GM19395 (cell line): ENCODE measurements at regions not wholly inside any gene's neighbourhood (a gene's known extent, or its start where the extent isn't known, plus 50 kb on each side); places are given as distances from the start of the nearest gene placed in this dataset.
"Not testable (repeated sequence)": the region's sequence is repeated elsewhere in the genome, so short reads cannot be mapped to it uniquely, and the experiment has no call there.

ENCODE experiments used
- ATAC-seq: cut with Tn5 transposase; IDR thresholded peaks from one replicate; pipeline ENCODE4 v1.9.1; 2021; ENCODE audit warnings: mild to moderate bottlenecking, moderate library complexity; ENCODE audit not compliant: unreplicated experiment

DNA sequence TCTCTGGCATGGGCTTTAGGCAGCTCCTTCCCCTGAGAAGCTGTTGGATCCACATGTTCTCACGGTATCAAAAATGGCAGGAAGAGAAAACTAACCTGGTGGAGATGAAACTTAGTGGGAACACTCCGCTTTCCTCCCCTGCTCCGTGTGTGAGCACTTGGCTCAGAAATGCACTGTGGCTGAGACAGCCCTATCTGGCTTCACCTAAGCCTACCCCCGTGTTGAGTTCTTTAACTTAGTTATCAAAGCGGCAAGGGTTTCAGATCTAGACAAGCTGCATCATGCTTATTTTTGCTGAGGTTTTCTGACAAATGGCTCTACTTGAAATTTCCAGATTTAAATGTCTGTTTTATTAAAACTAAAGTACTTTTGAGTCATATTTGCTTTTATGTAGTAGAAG lies 221.6 kb upstream of the PLGLB2 start:
- ATAC-seq: not testable (repeated sequence)

DNA sequence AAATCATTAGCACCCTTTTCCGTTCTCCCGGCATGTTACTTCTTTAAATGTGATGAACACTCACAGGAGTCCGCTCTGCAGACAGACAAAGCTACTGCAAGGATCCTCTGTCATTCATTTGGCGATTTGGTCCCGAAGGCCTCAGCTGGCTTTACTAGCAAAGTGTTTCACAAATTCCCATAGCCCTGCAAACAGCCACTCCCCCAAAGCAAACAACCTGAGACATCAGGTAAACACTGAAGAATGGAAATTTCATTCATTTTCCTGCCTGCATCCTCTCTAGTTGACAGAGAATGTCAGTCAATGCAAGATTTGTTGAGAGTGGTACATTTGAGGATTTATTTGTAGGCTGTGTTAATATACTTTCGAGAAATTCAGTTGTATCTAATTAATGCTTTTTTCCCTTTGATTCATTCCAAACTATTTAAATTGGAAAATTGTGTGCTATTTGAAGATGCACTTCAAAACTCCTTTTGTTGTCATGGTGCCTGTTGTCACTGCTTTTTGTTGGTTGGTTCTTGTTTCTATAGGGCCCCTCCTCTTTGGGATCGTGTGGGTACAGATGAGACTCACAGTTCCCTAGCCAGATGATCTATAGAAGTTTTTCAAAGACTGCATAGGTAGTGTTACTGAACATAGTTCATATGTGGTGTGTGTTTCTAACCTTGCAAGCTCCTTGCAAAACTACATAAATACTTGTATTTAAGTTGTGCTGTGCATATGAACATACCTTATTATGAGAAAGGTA lies 215.7 kb upstream of the PLGLB2 start:
- not testable (repeated sequence) for ATAC-seq

DNA sequence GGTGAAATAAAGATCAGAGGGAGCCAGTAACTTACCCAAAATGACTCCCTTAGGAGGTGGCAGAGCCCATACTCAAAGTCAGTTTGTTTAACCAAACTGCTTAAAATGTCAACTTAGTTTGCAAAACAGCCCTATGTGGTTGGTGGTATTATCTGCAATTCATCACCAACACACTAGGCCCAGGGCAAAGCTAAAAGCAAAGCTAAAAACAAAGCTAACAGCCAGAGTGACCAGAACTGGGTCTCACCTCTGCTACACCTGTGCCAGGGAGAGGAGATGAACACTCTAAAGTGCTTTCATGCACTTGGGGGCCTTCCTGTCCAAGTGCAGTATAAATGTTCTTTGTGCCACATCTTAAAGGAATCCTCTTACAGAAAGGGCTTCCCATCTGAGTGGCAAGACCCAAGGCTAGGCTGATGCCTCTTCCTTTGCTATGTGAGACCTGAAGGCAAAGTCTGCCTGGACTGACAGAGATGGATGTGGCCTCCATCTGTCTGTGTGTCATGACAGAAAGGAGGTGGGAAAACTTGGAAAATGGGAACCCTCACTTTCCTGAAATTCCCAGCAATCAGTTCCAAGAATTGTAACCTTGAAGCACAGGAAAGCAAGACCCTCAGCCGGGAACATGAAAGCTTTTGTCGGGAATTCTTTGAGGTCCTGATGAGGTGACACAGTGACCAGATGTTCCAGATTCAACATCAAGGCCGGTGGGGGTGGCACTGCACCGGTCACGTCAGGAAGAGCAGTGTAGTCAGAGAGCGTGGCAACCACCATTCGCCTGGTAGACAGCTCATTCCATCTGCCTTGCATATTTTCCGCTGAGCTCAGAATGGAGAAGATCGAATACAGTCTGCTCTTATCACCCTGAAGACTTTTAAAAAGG lies 214.3 kb upstream of the PLGLB2 start:
- ATAC-seq: not testable (repeated sequence)

DNA sequence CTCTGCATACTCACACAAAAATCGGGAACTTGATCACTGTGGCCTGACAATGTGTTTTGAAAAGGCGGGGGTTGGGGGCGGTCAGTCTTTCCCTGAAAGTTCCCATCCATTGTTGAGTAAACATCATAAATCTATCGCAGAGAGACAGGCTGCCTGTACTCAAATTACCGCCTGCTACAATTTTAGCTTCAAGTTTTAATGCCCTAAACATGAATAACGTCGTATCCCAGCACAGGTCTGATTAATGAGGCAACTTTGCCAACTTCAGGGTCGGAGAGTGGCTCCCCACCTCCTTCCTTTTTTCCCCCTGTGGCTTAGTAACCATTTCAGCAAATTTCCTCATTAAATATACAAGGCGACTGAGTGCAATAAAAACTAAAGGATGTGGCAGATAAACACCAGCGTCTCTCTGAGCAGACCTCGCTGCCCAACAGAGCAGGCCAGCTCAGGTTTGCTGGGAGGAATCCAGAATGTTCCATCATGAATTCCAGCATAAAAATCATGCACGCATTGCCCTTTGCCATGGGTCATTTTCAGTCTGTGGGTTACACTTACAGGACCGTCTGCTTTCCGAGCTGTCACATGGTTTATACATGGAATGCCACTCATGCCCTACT lies 213.5 kb upstream of the PLGLB2 start:
- not testable (repeated sequence) for ATAC-seq

- not testable (repeated sequence) for ATAC-seq
Observed at GRCh38 chr2:87536427-87536826, 211.5 kb upstream of the PLGLB2 start.

DNA sequence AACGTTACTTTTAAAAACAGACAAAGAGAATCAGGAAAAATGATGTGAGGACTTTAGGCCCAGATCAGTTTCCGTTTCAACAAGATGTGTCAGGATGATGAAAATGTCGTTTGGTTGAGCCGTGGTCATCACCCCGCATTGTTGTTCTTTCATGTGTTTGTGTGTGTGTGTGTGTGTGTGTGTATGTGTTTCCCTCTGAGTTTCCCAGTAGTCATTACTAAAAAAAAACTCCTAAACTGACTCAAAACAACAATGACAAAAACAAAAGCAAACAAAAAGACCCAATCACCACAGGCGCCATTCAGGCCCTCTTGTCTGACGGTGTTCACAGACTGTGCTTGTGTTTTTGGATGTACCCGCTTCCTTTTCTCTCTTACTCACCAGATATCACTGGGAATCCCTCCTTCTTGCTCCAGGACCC lies 210.6 kb upstream of the PLGLB2 start:
- ATAC-seq: not testable (repeated sequence)

DNA sequence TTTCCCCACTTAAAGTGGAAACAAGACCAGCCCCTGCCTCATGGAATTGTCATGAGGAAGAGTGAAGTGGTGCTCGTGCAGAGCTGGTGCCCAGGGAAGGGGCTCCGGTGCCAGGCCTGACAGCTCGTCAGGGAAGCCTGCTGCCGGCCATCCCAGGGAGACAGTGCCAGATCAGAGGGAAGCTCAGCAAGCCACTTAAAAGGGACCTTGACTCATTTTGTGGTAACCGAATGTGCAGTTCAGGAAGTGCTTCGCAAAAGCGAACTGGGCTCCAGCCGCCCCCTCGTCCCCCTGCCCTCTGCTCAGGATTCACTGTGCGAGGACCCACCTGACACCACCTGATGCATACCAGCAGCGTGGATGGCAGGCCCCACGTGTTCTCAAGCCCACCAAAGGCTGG lies 209.6 kb upstream of the PLGLB2 start:
- not testable (repeated sequence) for ATAC-seq

- not testable (repeated sequence) for ATAC-seq
Observed at GRCh38 chr2:87539151-87539943, 208.5 kb upstream of the PLGLB2 start.

- not testable (repeated sequence) for ATAC-seq
Observed at GRCh38 chr2:87540242-87540641, 207.6 kb upstream of the PLGLB2 start.

- not testable (repeated sequence) for ATAC-seq
Observed at GRCh38 chr2:87542599-87543174, 205.2 kb upstream of the PLGLB2 start.

- not testable (repeated sequence) for ATAC-seq
Observed at GRCh38 chr2:87543797-87544196, 204.1 kb upstream of the PLGLB2 start.

DNA sequence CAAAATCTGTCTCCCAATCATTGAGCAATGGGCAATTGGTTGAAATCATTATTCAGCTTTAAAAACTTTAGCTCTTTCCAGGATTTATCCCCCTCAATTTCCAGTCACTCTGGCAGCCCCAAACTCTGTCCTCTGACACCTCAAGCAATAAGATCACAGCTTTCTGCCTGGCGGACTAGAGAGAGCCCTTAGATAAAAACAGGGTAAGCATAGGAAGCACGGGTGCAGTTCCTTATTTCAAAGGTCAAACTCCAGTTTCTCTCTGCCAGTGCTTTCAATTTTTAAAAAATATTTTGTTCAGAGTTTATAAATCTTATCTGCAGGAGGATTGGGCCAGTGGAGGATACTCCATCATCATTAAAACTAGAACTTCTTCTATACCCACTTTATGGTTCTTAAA lies 200.8 kb upstream of the PLGLB2 start:
- not testable (repeated sequence) for ATAC-seq

DNA sequence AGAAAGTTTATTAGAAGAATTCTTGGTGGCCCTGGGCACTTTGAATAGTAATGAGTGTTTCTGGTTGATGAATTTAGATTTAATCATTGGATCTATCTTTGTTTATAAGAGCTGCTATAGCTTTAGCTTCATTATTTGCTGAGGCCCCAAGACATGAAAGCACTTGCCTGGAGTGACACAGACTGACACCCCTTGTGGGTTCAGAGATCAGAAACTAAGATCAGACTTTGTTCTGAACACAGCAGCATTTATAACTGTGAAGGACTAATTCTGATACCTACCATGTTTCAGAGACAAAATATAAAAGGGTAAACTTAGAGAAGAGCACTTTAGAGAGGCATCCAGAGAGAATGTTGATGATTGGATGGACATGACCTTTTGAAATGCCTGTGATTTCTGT lies 199.9 kb upstream of the PLGLB2 start:
- ATAC-seq: not testable (repeated sequence)

- not testable (repeated sequence) for ATAC-seq
Observed at GRCh38 chr2:87548681-87549536, 199.0 kb upstream of the PLGLB2 start.

- ATAC-seq: not testable (repeated sequence)
Observed at GRCh38 chr2:87549561-87550202, 198.2 kb upstream of the PLGLB2 start.

DNA sequence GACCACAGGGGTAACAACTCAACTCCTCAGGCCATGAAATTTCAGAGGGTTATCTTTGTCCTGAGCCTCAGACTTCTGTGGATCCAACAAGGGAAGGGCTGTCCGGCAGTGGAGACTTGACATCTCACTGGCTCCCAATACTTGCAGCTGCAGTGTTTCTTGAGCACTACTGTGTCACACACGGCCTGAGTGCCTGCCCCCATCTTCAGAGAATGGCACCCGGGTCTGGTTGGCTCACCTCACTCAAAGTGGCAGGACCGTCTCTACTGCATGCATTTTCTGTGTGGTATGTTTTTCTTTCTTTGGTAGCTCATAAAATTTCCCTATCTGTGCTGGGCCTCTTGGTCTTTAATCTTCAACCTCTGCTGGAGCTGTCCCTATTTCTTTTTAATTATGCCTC lies 193.2 kb upstream of the PLGLB2 start:
- ATAC-seq: not testable (repeated sequence)

DNA sequence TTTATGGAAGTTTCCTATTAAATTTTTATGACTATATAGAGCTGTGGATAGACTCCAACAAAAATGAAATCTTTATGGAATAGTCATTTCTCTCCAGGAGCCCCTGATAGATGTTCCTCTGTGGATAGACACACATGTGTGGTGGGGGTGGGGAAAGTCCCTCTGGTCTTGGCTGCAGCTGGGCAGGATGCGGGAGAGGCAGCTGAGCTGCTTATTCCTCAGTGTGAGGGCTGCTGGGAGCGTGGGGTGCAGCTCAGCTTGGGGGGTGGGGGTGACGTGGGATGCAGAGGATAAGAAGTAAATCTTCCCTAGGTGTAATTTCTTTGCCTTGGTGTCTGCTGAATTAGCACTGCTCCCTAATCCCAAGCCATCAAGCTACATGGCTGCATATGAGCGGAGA lies 192.8 kb upstream of the PLGLB2 start:
- not testable (repeated sequence) for ATAC-seq

DNA sequence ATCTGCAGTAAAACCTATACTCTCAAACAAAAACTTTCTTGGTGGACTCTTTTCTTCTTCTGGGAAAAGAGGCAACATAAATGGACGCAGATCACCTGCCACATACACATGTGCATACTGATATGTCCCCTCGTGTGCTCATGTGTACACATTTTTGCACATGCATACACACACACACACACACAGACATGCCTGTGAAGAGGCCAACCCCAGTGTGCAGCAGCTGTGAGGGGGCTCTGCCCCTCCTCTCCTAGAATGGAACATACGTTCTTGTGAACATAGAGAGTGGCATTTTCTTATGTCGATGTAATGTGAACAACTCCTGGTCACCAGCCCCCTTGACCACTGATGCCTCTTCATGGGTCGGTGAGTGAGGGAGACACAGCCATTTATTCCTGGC lies 188.9 kb upstream of the PLGLB2 start:
- not testable (repeated sequence) for ATAC-seq

DNA sequence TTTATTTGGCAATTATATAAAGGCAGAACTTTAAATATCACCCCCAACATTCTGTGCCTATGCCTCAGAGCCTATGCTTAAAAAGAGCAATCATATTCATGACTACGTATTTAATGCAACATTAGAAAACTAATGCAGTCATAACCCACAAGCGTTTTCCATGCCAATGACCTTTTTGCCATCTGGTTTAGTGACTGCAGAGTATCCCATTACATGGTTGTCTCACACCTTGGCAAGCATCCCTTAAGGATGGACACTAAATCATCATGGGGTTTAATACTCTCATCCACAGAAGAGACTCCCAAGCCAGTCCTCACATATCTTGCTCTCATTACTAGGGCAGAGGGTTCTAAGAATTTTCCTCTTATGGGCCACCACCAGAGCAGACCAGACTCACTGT lies 188.2 kb upstream of the PLGLB2 start:
- not testable (repeated sequence) for ATAC-seq
